ENCODE measurements at regions not wholly inside any gene's neighbourhood (a gene's known extent, or its start where the extent isn't known, plus 50 kb on each side); places are given as distances from the start of the nearest gene placed in this dataset.
"Not testable (repeated sequence)": the region's sequence is repeated elsewhere in the genome, so short reads cannot be mapped to it uniquely, and the experiment has no call there.

- no peak overlapping the region for H3K4me3 Mint-ChIP-seq
- DNase-seq, result no peak
- no peaks in the 10 kb centered on the region for H3K9me3 Mint-ChIP-seq
Measured at GRCh38 chr9:90140131-90140818, 502.3 kb downstream of the DIRAS2 start.

GRCh38 chr9:90141723-90142122 is 500.9 kb downstream of the DIRAS2 start:
- no peak overlapping the region for H3K4me3 Mint-ChIP-seq

More at GRCh38 chr9:90140131-90140818, 502.3 kb downstream of the DIRAS2 start:
- H3K27ac Mint-ChIP-seq, result no peak overlapping the region
- no peaks in the 10 kb centered on the region for H3K36me3 Mint-ChIP-seq (ENCODE audit: low read depth)
- intact Hi-C loops (cut with micrococcal nuclease), result loop anchor here (5.0 kb wide), 3 partner anchors 87 to 732 kb away; no protein-coding TSS in a partner anchor
- peaks cover 34% of the 10 kb centered on the region for H3K27me3 Mint-ChIP-seq
- peaks cover 2% of the 10 kb centered on the region for H3K4me1 Mint-ChIP-seq

GRCh38 chr9:90142580-90142979 is 500.0 kb downstream of the DIRAS2 start:
- intact Hi-C loops (cut with micrococcal nuclease), result loop anchor here (5.0 kb wide), 3 partner anchors 85 to 730 kb away; no protein-coding TSS in a partner anchor
- Mint-ChIP-seq H3K4me1 (peaks cover 2% of the 10 kb centered on the region), H3K27me3 (peaks cover 42% of the 10 kb centered on the region), H3K4me3 (no peak overlapping the region), H3K27ac (no peak overlapping the region), H3K9me3 (peaks cover under 1% of the 10 kb centered on the region), H3K36me3 (ENCODE audit: low read depth) (no peaks in the 10 kb centered on the region)
- DNase-seq, result peak; percentile 82

More at GRCh38 chr9:90141723-90142122, 500.9 kb downstream of the DIRAS2 start:
- no peak overlapping the region for H3K27ac Mint-ChIP-seq
- no peak for DNase-seq
- peaks cover 40% of the 10 kb centered on the region for H3K27me3 Mint-ChIP-seq
- intact Hi-C loops (cut with micrococcal nuclease), result loop anchor here (5.0 kb wide), 3 partner anchors 86 to 731 kb away; no protein-coding TSS in a partner anchor
- H3K4me1 Mint-ChIP-seq, result peaks cover 2% of the 10 kb centered on the region
- H3K9me3 Mint-ChIP-seq, result no peaks in the 10 kb centered on the region
- H3K36me3 Mint-ChIP-seq (ENCODE audit: low read depth), result no peaks in the 10 kb centered on the region

- H3K4me1 Mint-ChIP-seq, result peaks cover 2% of the 10 kb centered on the region
Measured at GRCh38 chr9:90147426-90147825, 495.2 kb downstream of the DIRAS2 start.

GRCh38 chr9:90156318-90156717 is 486.3 kb downstream of the DIRAS2 start:
- Mint-ChIP-seq H3K36me3 (ENCODE audit: low read depth) (no peaks in the 10 kb centered on the region), H3K27me3 (peaks cover 13% of the 10 kb centered on the region), H3K27ac (no peak overlapping the region), H3K4me3 (no peak overlapping the region), H3K4me1 (no peaks in the 10 kb centered on the region), H3K9me3 (no peaks in the 10 kb centered on the region)
- DNase-seq, result no peak
- intact Hi-C loops (cut with micrococcal nuclease), result no loop called here

More at GRCh38 chr9:90147426-90147825, 495.2 kb downstream of the DIRAS2 start:
- intact Hi-C loops (cut with micrococcal nuclease), result no loop called here
- H3K9me3 Mint-ChIP-seq, result peaks cover 5% of the 10 kb centered on the region
- peaks cover 33% of the 10 kb centered on the region for H3K27me3 Mint-ChIP-seq
- no peak for DNase-seq
- no peaks in the 10 kb centered on the region for H3K36me3 Mint-ChIP-seq (ENCODE audit: low read depth)
- no peak overlapping the region for H3K27ac Mint-ChIP-seq
- no peak overlapping the region for H3K4me3 Mint-ChIP-seq

- Mint-ChIP-seq H3K4me3 (no peak overlapping the region), H3K27me3 (peaks cover 6% of the 10 kb centered on the region), H3K27ac (no peak overlapping the region), H3K4me1 (no peaks in the 10 kb centered on the region), H3K9me3 (no peaks in the 10 kb centered on the region), H3K36me3 (ENCODE audit: low read depth) (no peaks in the 10 kb centered on the region)
- DNase-seq, result no peak
- intact Hi-C loops (cut with micrococcal nuclease), result no loop called here
Measured at GRCh38 chr9:90162326-90162725, 480.3 kb downstream of the DIRAS2 start.

- DNase-seq, result no peak
- intact Hi-C loops (cut with micrococcal nuclease), result no loop called here
- Mint-ChIP-seq H3K4me3 (no peak overlapping the region), H3K9me3 (no peaks in the 10 kb centered on the region), H3K27me3 (peaks cover 7% of the 10 kb centered on the region), H3K4me1 (no peaks in the 10 kb centered on the region), H3K27ac (no peak overlapping the region), H3K36me3 (ENCODE audit: low read depth) (no peaks in the 10 kb centered on the region)
Measured at GRCh38 chr9:90162819-90163218, 479.8 kb downstream of the DIRAS2 start.

GRCh38 chr9:90165281-90165680 is 477.3 kb downstream of the DIRAS2 start:
- no peak overlapping the region for H3K27ac Mint-ChIP-seq
- no peak for DNase-seq
- H3K36me3 Mint-ChIP-seq (ENCODE audit: low read depth), result no peaks in the 10 kb centered on the region
- no peaks in the 10 kb centered on the region for H3K9me3 Mint-ChIP-seq
- H3K27me3 Mint-ChIP-seq, result peaks cover 5% of the 10 kb centered on the region
- no peak overlapping the region for H3K4me3 Mint-ChIP-seq
- intact Hi-C loops (cut with micrococcal nuclease), result no loop called here
- H3K4me1 Mint-ChIP-seq, result no peaks in the 10 kb centered on the region

- intact Hi-C loops (cut with micrococcal nuclease); H3K4me1 Mint-ChIP-seq; H3K4me3 Mint-ChIP-seq; H3K9me3 Mint-ChIP-seq; H3K27me3 Mint-ChIP-seq; DNase-seq; H3K36me3 Mint-ChIP-seq (ENCODE audit: low read depth); H3K27ac Mint-ChIP-seq: not testable (repeated sequence)
Measured at GRCh38 chr9:90166374-90166773, 476.2 kb downstream of the DIRAS2 start.

GRCh38 chr9:90167914-90168313 is 474.7 kb downstream of the DIRAS2 start:
- Mint-ChIP-seq H3K9me3 (peaks cover 4% of the 10 kb centered on the region), H3K4me1 (no peaks in the 10 kb centered on the region), H3K36me3 (ENCODE audit: low read depth) (peaks cover 2% of the 10 kb centered on the region), H3K27ac (no peak overlapping the region), H3K27me3 (peaks cover 12% of the 10 kb centered on the region), H3K4me3 (no peak overlapping the region)
- intact Hi-C loops (cut with micrococcal nuclease), result no loop called here
- DNase-seq, result no peak

GRCh38 chr9:90169490-90169889 is 473.1 kb downstream of the DIRAS2 start:
- H3K36me3 Mint-ChIP-seq (ENCODE audit: low read depth), result peaks cover 2% of the 10 kb centered on the region
- peaks cover 4% of the 10 kb centered on the region for H3K9me3 Mint-ChIP-seq
- no peak overlapping the region for H3K27ac Mint-ChIP-seq
- no peak for DNase-seq
- H3K4me1 Mint-ChIP-seq, result no peaks in the 10 kb centered on the region
- intact Hi-C loops (cut with micrococcal nuclease), result no loop called here
- H3K4me3 Mint-ChIP-seq, result no peak overlapping the region
- H3K27me3 Mint-ChIP-seq, result peaks cover 12% of the 10 kb centered on the region

GRCh38 chr9:90173935-90174334 is 468.7 kb downstream of the DIRAS2 start:
- H3K9me3 Mint-ChIP-seq; intact Hi-C loops (cut with micrococcal nuclease); DNase-seq; H3K27ac Mint-ChIP-seq; H3K36me3 Mint-ChIP-seq (ENCODE audit: low read depth); H3K4me1 Mint-ChIP-seq; H3K4me3 Mint-ChIP-seq: not testable (repeated sequence)
- H3K27me3 Mint-ChIP-seq, result peaks cover 12% of the 10 kb centered on the region

- H3K27ac Mint-ChIP-seq; DNase-seq; intact Hi-C loops (cut with micrococcal nuclease); H3K4me3 Mint-ChIP-seq; H3K4me1 Mint-ChIP-seq; H3K9me3 Mint-ChIP-seq; H3K36me3 Mint-ChIP-seq (ENCODE audit: low read depth): not testable (repeated sequence)
- peaks cover 12% of the 10 kb centered on the region for H3K27me3 Mint-ChIP-seq
Measured at GRCh38 chr9:90174346-90174745, 468.3 kb downstream of the DIRAS2 start.

GRCh38 chr9:90175257-90175656 is 467.4 kb downstream of the DIRAS2 start:
- peaks cover 2% of the 10 kb centered on the region for H3K36me3 Mint-ChIP-seq (ENCODE audit: low read depth)
- no peaks in the 10 kb centered on the region for H3K4me1 Mint-ChIP-seq
- peaks cover 4% of the 10 kb centered on the region for H3K9me3 Mint-ChIP-seq
- intact Hi-C loops (cut with micrococcal nuclease), result no loop called here
- H3K4me3 Mint-ChIP-seq, result no peak overlapping the region
- DNase-seq, result no peak
- peaks cover 12% of the 10 kb centered on the region for H3K27me3 Mint-ChIP-seq
- no peak overlapping the region for H3K27ac Mint-ChIP-seq

- peaks cover 2% of the 10 kb centered on the region for H3K36me3 Mint-ChIP-seq (ENCODE audit: low read depth)
- no peak overlapping the region for H3K27ac Mint-ChIP-seq
- intact Hi-C loops (cut with micrococcal nuclease), result no loop called here
- no peak overlapping the region for H3K4me3 Mint-ChIP-seq
- H3K27me3 Mint-ChIP-seq, result peaks cover 12% of the 10 kb centered on the region
- H3K4me1 Mint-ChIP-seq, result no peaks in the 10 kb centered on the region
- no peak for DNase-seq
- H3K9me3 Mint-ChIP-seq, result peaks cover 1% of the 10 kb centered on the region
Measured at GRCh38 chr9:90175865-90176264, 466.8 kb downstream of the DIRAS2 start.
